HL-60 (cell line): ENCODE measurements at regions not wholly inside any gene's neighbourhood (a gene's known extent, or its start where the extent isn't known, plus 50 kb on each side); places are given as distances from the start of the nearest gene placed in this dataset.
"Not testable (repeated sequence)": the region's sequence is repeated elsewhere in the genome, so short reads cannot be mapped to it uniquely, and the experiment has no call there.

Experiments
- DNase-seq, 2 experiments: peaks; one replicate each; pipeline ENCODE4 v3.0.0-alpha.2; 2010 to 2020; ENCODE audit warnings: low read depth in 1 of 2, low spot score in 1 of 2
- H3K27ac ChIP-seq: fragments of 250-450 bp; sonication (Bioruptor Pico); replicated peaks from 2 replicates; pipeline ENCODE4 v1.5.1; 2020; ENCODE audit warnings: mild to moderate bottlenecking, moderate library complexity
- H3K27me3 ChIP-seq: fragments of 250-450 bp; sonication (Bioruptor Pico); 2 replicates; pipeline ENCODE4 v1.5.1; 2021; ENCODE audit warnings: mild to moderate bottlenecking, moderate library complexity; ENCODE audit not compliant: insufficient read depth, poor library complexity, severe bottlenecking
- H3K4me3 ChIP-seq: replicated peaks from 2 replicates; pipeline ENCODE4 v1.5.1; 2011; ENCODE audit warnings: mild to moderate bottlenecking, control low read depth, low read length; ENCODE audit not compliant: insufficient read depth
- CTCF ChIP-seq: IDR thresholded peaks from one replicate; pipeline ENCODE4 v1.5.1; 2011; ENCODE audit warnings: low read length, control low read depth, inconsistent platforms; ENCODE audit not compliant: insufficient read depth
- GABPA ChIP-seq: IDR thresholded peaks from 2 replicates; pipeline ENCODE4 v1.6.1; 2012; ENCODE audit warnings: low read depth
- POLR2AphosphoS5 ChIP-seq: IDR thresholded peaks from 2 replicates; pipeline ENCODE4 v1.6.1; 2012; ENCODE audit warnings: low read depth
- SPI1 ChIP-seq: IDR thresholded peaks from 2 replicates; pipeline ENCODE4 v1.6.1; 2012; ENCODE audit warnings: low read depth, mild to moderate bottlenecking, borderline replicate concordance
- TF ChIP-seq, protein P1 (sequence below): IDR thresholded peaks from 2 replicates; pipeline ENCODE4 v1.6.1; 2012; ENCODE audit warnings: low read depth; ENCODE audit not compliant: insufficient replicate concordance

GRCh38 chr16:86888231-86889053 is 310.1 kb downstream of the FOXL1 start:
- DNase-seq, result no peak
- no peak overlapping the region for H3K27ac ChIP-seq
- H3K27me3 ChIP-seq, result no peaks in the 10 kb centered on the region
- no peak overlapping the region for H3K4me3 ChIP-seq
- TF ChIP-seq, protein P1, sequence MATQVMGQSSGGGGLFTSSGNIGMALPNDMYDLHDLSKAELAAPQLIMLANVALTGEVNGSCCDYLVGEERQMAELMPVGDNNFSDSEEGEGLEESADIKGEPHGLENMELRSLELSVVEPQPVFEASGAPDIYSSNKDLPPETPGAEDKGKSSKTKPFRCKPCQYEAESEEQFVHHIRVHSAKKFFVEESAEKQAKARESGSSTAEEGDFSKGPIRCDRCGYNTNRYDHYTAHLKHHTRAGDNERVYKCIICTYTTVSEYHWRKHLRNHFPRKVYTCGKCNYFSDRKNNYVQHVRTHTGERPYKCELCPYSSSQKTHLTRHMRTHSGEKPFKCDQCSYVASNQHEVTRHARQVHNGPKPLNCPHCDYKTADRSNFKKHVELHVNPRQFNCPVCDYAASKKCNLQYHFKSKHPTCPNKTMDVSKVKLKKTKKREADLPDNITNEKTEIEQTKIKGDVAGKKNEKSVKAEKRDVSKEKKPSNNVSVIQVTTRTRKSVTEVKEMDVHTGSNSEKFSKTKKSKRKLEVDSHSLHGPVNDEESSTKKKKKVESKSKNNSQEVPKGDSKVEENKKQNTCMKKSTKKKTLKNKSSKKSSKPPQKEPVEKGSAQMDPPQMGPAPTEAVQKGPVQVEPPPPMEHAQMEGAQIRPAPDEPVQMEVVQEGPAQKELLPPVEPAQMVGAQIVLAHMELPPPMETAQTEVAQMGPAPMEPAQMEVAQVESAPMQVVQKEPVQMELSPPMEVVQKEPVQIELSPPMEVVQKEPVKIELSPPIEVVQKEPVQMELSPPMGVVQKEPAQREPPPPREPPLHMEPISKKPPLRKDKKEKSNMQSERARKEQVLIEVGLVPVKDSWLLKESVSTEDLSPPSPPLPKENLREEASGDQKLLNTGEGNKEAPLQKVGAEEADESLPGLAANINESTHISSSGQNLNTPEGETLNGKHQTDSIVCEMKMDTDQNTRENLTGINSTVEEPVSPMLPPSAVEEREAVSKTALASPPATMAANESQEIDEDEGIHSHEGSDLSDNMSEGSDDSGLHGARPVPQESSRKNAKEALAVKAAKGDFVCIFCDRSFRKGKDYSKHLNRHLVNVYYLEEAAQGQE, result no peak
- no peak for TF ChIP-seq CTCF
- TF ChIP-seq GABPA, result no peak
- TF ChIP-seq POLR2AphosphoS5, result no peak
- TF ChIP-seq SPI1, result no peak

DNA sequence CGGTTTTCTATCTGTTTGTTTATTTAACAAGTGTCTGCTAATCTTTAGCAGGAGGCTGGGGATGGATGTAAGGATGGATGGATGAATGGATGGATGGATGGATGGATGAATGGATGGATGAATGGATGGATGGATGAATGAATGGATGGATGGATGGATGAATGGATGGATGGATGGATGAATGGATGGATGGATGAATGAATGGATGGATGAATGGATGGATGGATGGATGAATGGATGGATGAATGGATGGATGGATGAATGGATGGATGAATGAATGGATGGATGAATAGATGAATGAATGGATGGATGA is 310.7 kb downstream of the FOXL1 start:
- H3K4me3 ChIP-seq, H3K27ac ChIP-seq, H3K27me3 ChIP-seq, DNase-seq: not testable (repeated sequence)

- no peak for DNase-seq
- Histone ChIP-seq H3K4me3 (no peak overlapping the region), H3K27me3 (no peaks in the 10 kb centered on the region), H3K27ac (no peak overlapping the region)
- TF ChIP-seq SPI1, result no peak
- TF ChIP-seq, protein P1, result no peak
- no peak for TF ChIP-seq GABPA
- TF ChIP-seq CTCF, result no peak
- TF ChIP-seq POLR2AphosphoS5, result no peak
Measured at GRCh38 chr16:86889974-86890373, 311.6 kb downstream of the FOXL1 start.

- TF ChIP-seq POLR2AphosphoS5 (no peak), GABPA (no peak), SPI1 (no peak), CTCF (no peak)
- TF ChIP-seq, protein P1, result no peak
- no peaks in the 10 kb centered on the region for H3K27me3 ChIP-seq
- H3K27ac ChIP-seq, result no peak overlapping the region
- H3K4me3 ChIP-seq, result no peak overlapping the region
- no peak for DNase-seq
Measured at GRCh38 chr16:86891121-86891520, 312.8 kb downstream of the FOXL1 start.
